ENCODE measurements at regions not wholly inside any gene's neighbourhood (a gene's known extent, or its start where the extent isn't known, plus 50 kb on each side); places are given as distances from the start of the nearest gene placed in this dataset.

GRCh38 chr1:60265560-60266535 is 192.3 kb upstream of the C1orf87 start:
- no peak for TF ChIP-seq EZH2 (IDR thresholded peaks at IDR 0.05; ENCODE audit: borderline replicate concordance, insufficient read depth, low read length, poor library complexity, severe bottlenecking)
- TF ChIP-seq TAF1 (IDR thresholded peaks at IDR 0.05; ENCODE audit: low read depth), result no peak
- no peak for TF ChIP-seq REST (IDR thresholded peaks at IDR 0.05; ENCODE audit: borderline replicate concordance)
- no peak for TF ChIP-seq POLR2AphosphoS5 (IDR thresholded peaks at IDR 0.05)
